HCT116 (cell line): ENCODE measurements at regions not wholly inside any gene's neighbourhood (a gene's known extent, or its start where the extent isn't known, plus 50 kb on each side); places are given as distances from the start of the nearest gene placed in this dataset.

Source experiments
- ATAC-seq: fragments of 200-7000 bp; cut with Tn5 transposase; 2 replicates; pipeline ENCODE4 v1.9.1; 2020; ENCODE audit warnings: mild to moderate bottlenecking, moderate library complexity
- BruUV-seq: library from RNA; stranded (reverse); fragments of 400-500 nt; replicated peaks from 2 replicates; lab custom pipeline; 2021; lab: Mats Ljungman, UMichigan
- CTCF ChIA-PET: fragments of 300-600 bp; sonication (Branson Sonifier 250); formaldehyde crosslinking; loops from one replicate; lab custom pipeline; 2021; ENCODE audit warnings: antibody characterized with exemption; lab: Charles Lee
- POLR2A ChIA-PET: fragments of 300-600, 350-600 bp; sonication (Branson Sonifier 250); formaldehyde crosslinking; loops from one replicate; lab custom pipeline; 2021; ENCODE audit warnings: antibody characterized with exemption; lab: Charles Lee
- RAD21 ChIA-PET, 2 experiments: fragments of 300-600 bp; sonication (Branson Sonifier 250); formaldehyde crosslinking; loops; one replicate each; lab custom pipeline; 2023; ENCODE audit warnings: low total read pairs in 2 of 2; ENCODE audit not compliant: uncharacterized antibody in 2 of 2, unreplicated experiment in 2 of 2, low non-redundant PET in 1 of 2; lab: Charles Lee
- DNase-seq: peaks from one replicate; pipeline ENCODE4 v3.0.0-alpha.2; 2010; ENCODE audit warnings: low read depth, low spot score
- H2AFZ ChIP-seq: fragments of 200-600 bp; shearing (Covaris generic), sonication (generic); 2 replicates; pipeline ENCODE4 v1.6.1; 2017; ENCODE audit warnings: low read depth, mixed run types, mixed read lengths, antibody characterized with exemption, low read length; ENCODE audit not compliant: poor library complexity, severe bottlenecking
- H3K27ac ChIP-seq: 2 replicates; pipeline ENCODE4 v1.5.1; 2012; ENCODE audit warnings: low read depth, low read length
- H3K27me3 ChIP-seq: fragments of 200-600 bp; sonication (generic); 2 replicates; pipeline ENCODE4 v1.6.1; 2016; ENCODE audit warnings: mixed run types, low read length, mixed read lengths; ENCODE audit not compliant: insufficient read depth
- H3K36me3 ChIP-seq, 2 experiments: fragments of 200-500 bp in 1 of 2; fragments of 200-600 bp in 1 of 2; sonication (Bioruptor generic) in 1 of 2; sonication (generic) in 1 of 2; 2 replicates each; pipeline versions ENCODE4 v1.5.1 to v1.6.1; 2014 to 2016; ENCODE audit warnings: low read length in 2 of 2, inconsistent platforms in 1 of 2, mixed read lengths in 1 of 2, mixed run types in 1 of 2; ENCODE audit not compliant: insufficient read depth in 2 of 2, control insufficient read depth in 1 of 2
- H3K4me1 ChIP-seq, 2 experiments: fragments of 200-600 bp in 1 of 2; sonication (generic) in 1 of 2; 2 replicates each; pipeline versions ENCODE4 v1.5.1 to v1.6.1; 2012 to 2017; ENCODE audit warnings: low read length in 2 of 2, inconsistent platforms in 1 of 2, mild to moderate bottlenecking in 1 of 2, mixed read lengths in 1 of 2, mixed run types in 1 of 2, moderate library complexity in 1 of 2; ENCODE audit not compliant: insufficient read depth in 2 of 2, control insufficient read depth in 1 of 2
- H3K4me2 ChIP-seq: fragments of 200-600 bp; sonication (generic); 2 replicates; pipeline ENCODE4 v1.6.1; 2017; ENCODE audit warnings: mixed run types, low read length, mixed read lengths
- H3K4me3 ChIP-seq, 2 experiments: fragments of 200-600 bp in 1 of 2; sonication (generic) in 1 of 2; replicated peaks in 1 of 2; 2 replicates each; pipeline ENCODE4 v1.5.1; 2011 to 2016; ENCODE audit warnings: low read length in 2 of 2, control low read depth in 1 of 2, low read depth in 1 of 2, mild to moderate bottlenecking in 1 of 2, mixed read lengths in 1 of 2, mixed run types in 1 of 2
- H3K79me2 ChIP-seq: fragments of 200-600 bp; sonication (generic); 2 replicates; pipeline ENCODE4 v1.6.1; 2017; ENCODE audit warnings: mild to moderate bottlenecking, mixed run types, low read length, moderate library complexity, mixed read lengths; ENCODE audit not compliant: insufficient read depth
- H3K9ac ChIP-seq: fragments of 200-600 bp; sonication (generic); 2 replicates; pipeline ENCODE4 v1.6.1; 2016; ENCODE audit warnings: low read length, mixed read lengths
- H3K9me2 ChIP-seq: fragments of 200-600 bp; sonication (generic), shearing (Covaris generic); 2 replicates; pipeline ENCODE4 v1.6.1; 2017; ENCODE audit warnings: mixed run types, mild to moderate bottlenecking, moderate library complexity; ENCODE audit not compliant: insufficient read depth
- H3K9me3 ChIP-seq, 2 experiments: fragments of 200-500 bp in 1 of 2; fragments of 200-600 bp in 1 of 2; sonication (Bioruptor generic) in 1 of 2; sonication (generic) in 1 of 2; 2 replicates each; pipeline ENCODE4 v1.6.1; 2014 to 2017; ENCODE audit warnings: low read length in 2 of 2, mixed read lengths in 2 of 2, inconsistent platforms in 1 of 2, low read depth in 1 of 2, mild to moderate bottlenecking in 1 of 2, mixed run types in 1 of 2, moderate library complexity in 1 of 2; ENCODE audit not compliant: control insufficient read depth in 1 of 2, insufficient read depth in 1 of 2
- H4K20me1 ChIP-seq: fragments of 200-600 bp; sonication (generic), shearing (Covaris generic); 2 replicates; pipeline ENCODE4 v1.6.1; 2017; ENCODE audit warnings: mixed run types, mild to moderate bottlenecking, moderate library complexity; ENCODE audit not compliant: insufficient read depth
- ATF3 ChIP-seq: IDR thresholded peaks from 2 replicates; pipeline ENCODE4 v1.6.1; 2012
- CEBPB ChIP-seq: IDR thresholded peaks from 2 replicates; pipeline ENCODE4 v1.6.1; 2012; ENCODE audit warnings: low read depth
- ELF1 ChIP-seq: IDR thresholded peaks from 2 replicates; pipeline ENCODE4 v1.6.1; 2012; ENCODE audit warnings: low read depth, borderline replicate concordance
- EZH2 ChIP-seq: fragments of 200-600 bp; sonication (generic); IDR thresholded peaks from 2 replicates; pipeline ENCODE4 v1.6.1; 2017; ENCODE audit warnings: antibody characterized with exemption, mixed run types
- FOSL1 ChIP-seq: IDR thresholded peaks from 2 replicates; pipeline ENCODE4 v1.6.1; 2012; ENCODE audit warnings: low read depth
- POLR2A ChIP-seq: IDR thresholded peaks from 2 replicates; pipeline ENCODE4 v1.7.0; 2011; ENCODE audit warnings: borderline replicate concordance; ENCODE audit not compliant: insufficient read depth, insufficient read length; ENCODE audit errors: extremely low read depth
- RAD21 ChIP-seq: IDR thresholded peaks from 2 replicates; pipeline ENCODE4 v1.6.1; 2012; ENCODE audit warnings: low read depth, mild to moderate bottlenecking
- REST ChIP-seq: IDR thresholded peaks from 2 replicates; pipeline ENCODE4 v1.6.1; 2012; ENCODE audit warnings: low read depth
- SP1 ChIP-seq: IDR thresholded peaks from 2 replicates; pipeline ENCODE4 v1.6.1; 2012; ENCODE audit warnings: low read depth
- TCF7L2 ChIP-seq: IDR thresholded peaks from 2 replicates; pipeline ENCODE4 v1.7.0; 2011; ENCODE audit warnings: borderline replicate concordance, inconsistent platforms; ENCODE audit not compliant: insufficient read depth, insufficient read length; ENCODE audit errors: extremely low read depth
- YY1 ChIP-seq: IDR thresholded peaks from 2 replicates; pipeline ENCODE4 v1.6.1; 2011; ENCODE audit warnings: low read length, low read depth, moderate library complexity, mild to moderate bottlenecking; ENCODE audit not compliant: insufficient replicate concordance; ENCODE audit errors: extremely low read depth
- ZBTB33 ChIP-seq: IDR thresholded peaks from 2 replicates; pipeline ENCODE4 v1.6.1; 2011; ENCODE audit warnings: mild to moderate bottlenecking, low read length, moderate library complexity; ENCODE audit not compliant: insufficient replicate concordance; ENCODE audit errors: extremely low read depth
- intact Hi-C: fragments of 100-400 bp; cut with micrococcal nuclease; formaldehyde crosslinking; loops from 2 replicates; pipeline ENCODE4 v1.10.0; 2022

- no peak for DNase-seq
- no peak overlapping the region for H3K9ac ChIP-seq
- TF ChIP-seq POLR2A (no peak), ATF3 (no peak), YY1 (no peak), FOSL1 (no peak), CEBPB (no peak), SP1 (no peak), ZBTB33 (no peak), EZH2 (no peak), RAD21 (no peak), TCF7L2 (no peak), ELF1 (no peak), REST (no peak)
- TF ChIP-seq, all 23 proteins: peak for 0
- H3K4me2 ChIP-seq = no peak overlapping the region
- ChIA-PET RAD21 (no interaction called here), CTCF (no interaction called here), POLR2A (no interaction called here)
- H4K20me1 ChIP-seq = no peaks in the 10 kb centered on the region
- H3K4me3 ChIP-seq = no peak overlapping the region
- no peaks in the 10 kb centered on the region for H3K36me3 ChIP-seq
- H3K27ac ChIP-seq = no peak overlapping the region
- intact Hi-C loops = no loop called here
- ATAC-seq = no peak
- no peak overlapping the region for H2AFZ ChIP-seq
- no TSS peak for BruUV-seq
- no peaks in the 10 kb centered on the region for H3K4me1 ChIP-seq
- H3K9me3 ChIP-seq = peaks cover 7 to 9% of the 10 kb centered on the region in 2 experiments; a peak in 2 of 4 replicates
- no peaks in the 10 kb centered on the region for H3K79me2 ChIP-seq
- H3K9me2 ChIP-seq = no peaks in the 10 kb centered on the region
- no peaks in the 10 kb centered on the region for H3K27me3 ChIP-seq
These were observed 877.7 kb upstream of the CDH8 start for GRCh38 chr16:62913924-62914323.
